IMR-90 (cell line): ENCODE measurements at regions not wholly inside any gene's neighbourhood (a gene's known extent, or its start where the extent isn't known, plus 50 kb on each side); places are given as distances from the start of the nearest gene placed in this dataset.

Source experiments
- ATAC-seq: fragments of 200-7000 bp; cut with Tn5 transposase; 2 replicates; pipeline ENCODE4 v1.9.1; 2020; ENCODE audit warnings: low read depth, mild to moderate bottlenecking, moderate library complexity
- BruUV-seq: library from RNA; stranded (reverse); fragments of 400-500 nt; replicated peaks from 2 replicates; lab custom pipeline; 2021; lab: Mats Ljungman, UMichigan
- CTCF ChIA-PET: fragments of 300-600 bp; formaldehyde crosslinking; extraction: SDS; loops from one replicate; lab custom pipeline; 2021; ENCODE audit warnings: antibody characterized with exemption; lab: Yijun Ruan, JAX
- POLR2A ChIA-PET: fragments of 300-600 bp; sonication (Branson Sonifier 250); formaldehyde crosslinking; loops from one replicate; lab custom pipeline; 2022; ENCODE audit warnings: antibody characterized with exemption; ENCODE audit not compliant: unreplicated experiment; lab: Charles Lee
- DNase-seq: peaks from one replicate; pipeline ENCODE4 v3.0.0; 2013
- H2AFZ ChIP-seq: replicated peaks from 2 replicates; pipeline ENCODE3; 2013; ENCODE audit warnings: low read length, mild to moderate bottlenecking; ENCODE audit not compliant: poor library complexity
- H2AK5ac ChIP-seq: 2 replicates; pipeline ENCODE4 v1.6.1; 2013; ENCODE audit warnings: low read depth, low read length, inconsistent platforms
- H2AK9ac ChIP-seq: replicated peaks from 2 replicates; pipeline ENCODE3; 2013; ENCODE audit warnings: mild to moderate bottlenecking, low read depth, low read length, moderate library complexity; ENCODE audit not compliant: poor library complexity
- H2BK120ac ChIP-seq: 2 replicates; pipeline ENCODE4 v1.6.1; 2013; ENCODE audit warnings: low read depth, low read length, inconsistent platforms
- H2BK15ac ChIP-seq: 3 replicates; pipeline ENCODE4 v1.6.1; 2013; ENCODE audit warnings: low read depth, low read length, inconsistent platforms
- H2BK20ac ChIP-seq: 2 replicates; pipeline ENCODE4 v1.6.1; 2013; ENCODE audit warnings: low read depth, mild to moderate bottlenecking, inconsistent platforms, low read length, moderate library complexity
- H2BK5ac ChIP-seq: 2 replicates; pipeline ENCODE4 v1.6.1; 2013; ENCODE audit warnings: mild to moderate bottlenecking, low read depth, low read length, inconsistent platforms; ENCODE audit not compliant: poor library complexity, severe bottlenecking
- H3K14ac ChIP-seq: replicated peaks from 2 replicates; pipeline ENCODE4 v1.6.1; 2013; ENCODE audit warnings: low read depth, low read length, inconsistent platforms
- H3K18ac ChIP-seq: 2 replicates; pipeline ENCODE4 v1.6.1; 2013; ENCODE audit warnings: low read depth, low read length, control low read depth
- H3K23ac ChIP-seq: 2 replicates; pipeline ENCODE4 v1.6.1; 2013; ENCODE audit warnings: low read depth, low read length, inconsistent platforms
- H3K27ac ChIP-seq: 2 replicates; pipeline ENCODE4 v1.5.1; 2013; ENCODE audit warnings: mild to moderate bottlenecking, control low read depth, low read length; ENCODE audit not compliant: insufficient read depth
- H3K27me3 ChIP-seq: 2 replicates; pipeline ENCODE4 v1.6.1; 2013; ENCODE audit warnings: low read length; ENCODE audit not compliant: control insufficient read depth, insufficient read depth
- H3K36me3 ChIP-seq: 2 replicates; pipeline ENCODE4 v1.6.1; 2013; ENCODE audit warnings: low read length, mixed read lengths; ENCODE audit not compliant: control insufficient read depth, insufficient read depth
- H3K4ac ChIP-seq: 2 replicates; pipeline ENCODE4 v1.6.1; 2013; ENCODE audit warnings: low read depth, low read length, inconsistent platforms
- H3K4me1 ChIP-seq: 2 replicates; pipeline ENCODE4 v1.6.1; 2013; ENCODE audit warnings: low read length, mixed read lengths; ENCODE audit not compliant: control insufficient read depth, insufficient read depth
- H3K4me2 ChIP-seq: 2 replicates; pipeline ENCODE4 v1.6.1; 2013; ENCODE audit warnings: low read depth, mild to moderate bottlenecking, control low read depth, low read length, moderate library complexity
- H3K4me3 ChIP-seq: 2 replicates; pipeline ENCODE4 v1.5.1; 2013; ENCODE audit warnings: low read depth, mild to moderate bottlenecking, control low read depth, low read length, moderate library complexity; ENCODE audit not compliant: insufficient read depth
- H3K56ac ChIP-seq: 2 replicates; pipeline ENCODE4 v1.6.1; 2013; ENCODE audit warnings: low read length, inconsistent platforms; ENCODE audit not compliant: insufficient read depth; ENCODE audit errors: extremely low read depth
- H3K79me1 ChIP-seq, 2 experiments: 2 replicates each; pipeline ENCODE4 v1.6.1; 2013; ENCODE audit warnings: low read length in 2 of 2, inconsistent platforms in 1 of 2, low read depth in 1 of 2
- H3K9ac ChIP-seq: 2 replicates; pipeline ENCODE4 v1.6.1; 2013; ENCODE audit warnings: low read depth, low read length, control low read depth
- H3K9me1 ChIP-seq: 2 replicates; pipeline ENCODE4 v1.6.1; 2013; ENCODE audit warnings: low read length, inconsistent platforms; ENCODE audit not compliant: insufficient read depth
- H3K9me3 ChIP-seq: 2 replicates; pipeline ENCODE4 v1.6.1; 2013; ENCODE audit warnings: low read length; ENCODE audit not compliant: control insufficient read depth, insufficient read depth
- H4K20me1 ChIP-seq: 2 replicates; pipeline ENCODE4 v1.6.1; 2013; ENCODE audit warnings: low read length, inconsistent platforms; ENCODE audit not compliant: insufficient read depth
- H4K5ac ChIP-seq: 2 replicates; pipeline ENCODE4 v1.6.1; 2013; ENCODE audit warnings: mild to moderate bottlenecking, low read depth, low read length, control low read depth
- H4K8ac ChIP-seq, 2 experiments: 2 replicates each; pipeline ENCODE4 v1.6.1; 2013; ENCODE audit warnings: low read depth in 2 of 2, low read length in 2 of 2, control low read depth in 1 of 2, inconsistent platforms in 1 of 2
- H4K91ac ChIP-seq: 2 replicates; pipeline ENCODE4 v1.6.1; 2013; ENCODE audit warnings: low read depth, low read length, inconsistent platforms; ENCODE audit not compliant: insufficient read depth
- CHD1 ChIP-seq: IDR thresholded peaks from 2 replicates; pipeline ENCODE4 v1.6.1; 2012; ENCODE audit warnings: low read depth, low read length, improper control_type of control experiment
- dilution Hi-C: fragments of 300-500 bp; cut with HindIII; formaldehyde crosslinking; loops from one replicate; pipeline ENCODE4 v1.14.3; 2018; ENCODE audit warnings: low sequenced_read_pairs; ENCODE audit not compliant: unreplicated experiment
- in situ Hi-C: fragments of 300-500 bp; cut with MboI; formaldehyde crosslinking; loops from 3 replicates; pipeline ENCODE4 v1.14.3; 2019; ENCODE audit warnings: low sequenced_read_pairs, inconsistent platforms, mixed read lengths
- intact Hi-C: fragments of 100-400 bp; cut with micrococcal nuclease; formaldehyde crosslinking; loops from 2 replicates; pipeline ENCODE4 v1.10.0; 2022

DNA sequence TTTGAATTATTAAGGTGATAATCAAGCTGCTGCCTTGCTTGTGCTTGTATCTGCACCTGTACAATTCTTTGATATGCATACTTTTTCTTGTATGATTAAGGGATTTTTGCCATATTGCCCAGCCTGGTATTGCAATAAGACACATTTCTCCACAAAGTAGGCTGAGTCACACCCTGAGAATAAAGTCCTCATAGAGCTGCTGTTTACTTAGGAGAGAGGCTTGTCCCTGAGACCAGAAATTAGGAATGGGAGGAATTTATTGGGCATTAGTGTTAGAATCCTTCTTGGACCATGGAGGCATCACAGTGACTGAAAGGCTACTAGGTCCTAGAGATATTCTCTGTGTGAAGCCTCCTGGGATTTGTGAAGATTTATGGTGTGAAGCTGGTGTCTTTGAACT, 506.8 kb upstream of the FBXO33 start:
- no peak overlapping the region for H2BK120ac ChIP-seq
- no peaks in the 10 kb centered on the region for H4K20me1 ChIP-seq
- H3K27ac ChIP-seq: no peak overlapping the region
- in situ Hi-C loops (no loop called here), dilution Hi-C loops (no loop called here), intact Hi-C loops (no loop called here)
- no peak overlapping the region for H3K9ac ChIP-seq
- no peaks in the 10 kb centered on the region for H3K79me1 ChIP-seq
- no peak overlapping the region for H2BK20ac ChIP-seq
- no peak for TF ChIP-seq CHD1
- no peaks in the 10 kb centered on the region for H3K27me3 ChIP-seq
- H2BK15ac ChIP-seq: no peak overlapping the region
- no peak overlapping the region for H4K91ac ChIP-seq
- no peak overlapping the region for H3K14ac ChIP-seq
- no peak overlapping the region for H2BK5ac ChIP-seq
- no peak overlapping the region for H4K8ac ChIP-seq
- no peak overlapping the region for H3K23ac ChIP-seq
- H3K4me3 ChIP-seq: no peak overlapping the region
- H2AFZ ChIP-seq: no peak overlapping the region
- H3K56ac ChIP-seq: no peak overlapping the region
- BruUV-seq: no TSS peak
- no peak overlapping the region for H3K18ac ChIP-seq
- no peak overlapping the region for H2AK9ac ChIP-seq
- no peak overlapping the region for H2AK5ac ChIP-seq
- no peak overlapping the region for H3K4me2 ChIP-seq
- no peaks in the 10 kb centered on the region for H3K36me3 ChIP-seq
- no peak overlapping the region for H3K4ac ChIP-seq
- CTCF ChIA-PET: no interaction called here
- no peaks in the 10 kb centered on the region for H3K9me1 ChIP-seq
- DNase-seq: no peak
- ATAC-seq: no peak
- no peaks in the 10 kb centered on the region for H3K9me3 ChIP-seq
- no peak overlapping the region for H4K5ac ChIP-seq
- H3K4me1 ChIP-seq: no peaks in the 10 kb centered on the region
- POLR2A ChIA-PET: no interaction called here
